Naive thymus-derived CD4-positive, alpha-beta T cell (primary cell): ENCODE measurements at regions not wholly inside any gene's neighbourhood (a gene's known extent, or its start where the extent isn't known, plus 50 kb on each side); places are given as distances from the start of the nearest gene placed in this dataset.

Experiments used
- ATAC-seq: fragments of 150-1000 bp; cut with Tn5 transposase; 2 replicates; pipeline ENCODE4 v1.10.0; 2021; ENCODE audit warnings: mild to moderate bottlenecking, moderate library complexity
- CTCF ChIA-PET: fragments of 350-600 bp; sonication (Branson Sonifier 250); formaldehyde crosslinking; loops from one replicate; lab custom pipeline; 2021; ENCODE audit warnings: antibody characterized with exemption; lab: Charles Lee
- POLR2A ChIA-PET: fragments of 350-600 bp; sonication (Branson Sonifier 250); formaldehyde crosslinking; loops from one replicate; lab custom pipeline; 2021; ENCODE audit warnings: antibody characterized with exemption, inconsistent platforms; lab: Charles Lee
- DNase-seq, 9 donors: peaks; one replicate each; pipeline versions ENCODE4 v3.0.0 to v3.0.0-alpha.2; 2020 to 2022; ENCODE audit warnings: mixed read lengths in 1 of 9
- H3K27ac ChIP-seq: one replicate; pipeline ENCODE4 v1.7.0; 2013; ENCODE audit warnings: mild to moderate bottlenecking, low read depth, low read length, moderate library complexity
- H3K27me3 ChIP-seq, 2 donors: one replicate each; pipeline ENCODE4 v1.7.0; 2013; ENCODE audit warnings: low read length in 2 of 2, mild to moderate bottlenecking in 2 of 2, moderate library complexity in 2 of 2; ENCODE audit not compliant: control insufficient read depth in 2 of 2, insufficient read depth in 2 of 2
- H3K36me3 ChIP-seq, 3 experiments: 1 replicate in 2 of 3; 2 replicates in 1 of 3; pipeline ENCODE4 v1.7.0; 2013; ENCODE audit warnings: low read length in 3 of 3, mild to moderate bottlenecking in 3 of 3, moderate library complexity in 1 of 3; ENCODE audit not compliant: insufficient read depth in 3 of 3, control insufficient read depth in 2 of 3
- H3K4me1 ChIP-seq, 2 donors: one replicate each; pipeline ENCODE4 v1.7.0; 2013; ENCODE audit warnings: low read length in 2 of 2, mild to moderate bottlenecking in 2 of 2, moderate library complexity in 1 of 2; ENCODE audit not compliant: control insufficient read depth in 2 of 2, insufficient read depth in 2 of 2
- H3K4me3 ChIP-seq: 2 replicates; pipeline ENCODE4 v1.7.0; 2013; ENCODE audit warnings: mild to moderate bottlenecking, low read length
- H3K9me3 ChIP-seq, 3 experiments: 1 replicate in 2 of 3; 2 replicates in 1 of 3; pipeline ENCODE4 v1.7.0; 2013; ENCODE audit warnings: low read length in 3 of 3; ENCODE audit not compliant: control insufficient read depth in 2 of 3
- H3K27ac Mint-ChIP-seq, 9 donors: one replicate each; pipeline ENCODE4 v1.8.0; 2020 to 2022; ENCODE audit warnings: mixed read lengths in 9 of 9, mild to moderate bottlenecking in 8 of 9, moderate library complexity in 5 of 9, inconsistent platforms in 2 of 9
- H3K27me3 Mint-ChIP-seq, 5 donors: one replicate each; pipeline ENCODE4 v1.8.0; 2021 to 2022; ENCODE audit warnings: mixed read lengths in 5 of 5, mild to moderate bottlenecking in 1 of 5
- H3K36me3 Mint-ChIP-seq, 5 donors: one replicate each; pipeline ENCODE4 v1.8.0; 2020 to 2022; ENCODE audit warnings: mixed read lengths in 5 of 5, mild to moderate bottlenecking in 3 of 5, inconsistent platforms in 1 of 5
- H3K4me1 Mint-ChIP-seq, 7 donors: one replicate each; pipeline ENCODE4 v1.8.0; 2020 to 2022; ENCODE audit warnings: mixed read lengths in 7 of 7, mild to moderate bottlenecking in 3 of 7, inconsistent platforms in 1 of 7
- H3K4me3 Mint-ChIP-seq, 10 donors: one replicate each; pipeline ENCODE4 v1.8.0; 2020 to 2022; ENCODE audit warnings: mild to moderate bottlenecking in 10 of 10, mixed read lengths in 10 of 10, moderate library complexity in 6 of 10, inconsistent platforms in 2 of 10
- H3K9me3 Mint-ChIP-seq, 11 donors: one replicate each; pipeline ENCODE4 v1.8.0; 2020 to 2022; ENCODE audit warnings: mixed read lengths in 11 of 11, mild to moderate bottlenecking in 4 of 11, inconsistent platforms in 1 of 11, moderate library complexity in 1 of 11
- intact Hi-C, 2 donors: fragments of 100-400 bp; cut with micrococcal nuclease; formaldehyde crosslinking; loops; one replicate each; pipeline ENCODE4 v1.15.1; 2023

DNA sequence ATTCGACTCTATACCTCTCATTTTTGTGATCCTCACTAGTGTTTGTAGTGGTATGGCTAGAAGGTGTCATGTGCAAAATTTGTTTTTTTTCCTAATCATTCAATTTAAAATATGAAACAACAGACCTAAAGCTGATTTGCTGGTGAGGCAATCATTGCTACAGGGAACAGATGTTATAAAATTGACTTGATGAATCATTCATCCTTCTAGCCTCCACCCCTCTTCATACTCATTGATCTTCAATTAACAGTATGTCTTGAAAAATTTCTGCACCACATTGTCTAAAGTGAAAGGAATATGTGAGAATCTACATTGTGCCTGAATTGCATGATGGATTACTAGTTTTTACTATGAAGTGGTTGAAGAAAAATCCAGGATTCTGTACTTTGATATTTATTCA is 349.0 kb upstream of the NAV3 start:
- POLR2A ChIA-PET: no interaction called here
- Histone ChIP-seq H3K4me1 (no peaks in the 10 kb centered on the region), H3K4me3 (no peak overlapping the region), H3K27ac (no peak overlapping the region), H3K36me3 (no peaks in the 10 kb centered on the region), H3K27me3 (no peaks in the 10 kb centered on the region), H3K9me3 (no peaks in the 10 kb centered on the region)
- no peak for DNase-seq
- Mint-ChIP-seq H3K27me3 (no peaks in the 10 kb centered on the region), H3K36me3 (no peaks in the 10 kb centered on the region), H3K4me1 (no peaks in the 10 kb centered on the region), H3K4me3 (no peak overlapping the region), H3K9me3 (peaks cover 0 to 9% (median 2%) of the 10 kb centered on the region in 11 donors), H3K27ac (no peak overlapping the region)
- intact Hi-C loops: no loop called here
- CTCF ChIA-PET: no interaction called here
- no peak for ATAC-seq

DNA sequence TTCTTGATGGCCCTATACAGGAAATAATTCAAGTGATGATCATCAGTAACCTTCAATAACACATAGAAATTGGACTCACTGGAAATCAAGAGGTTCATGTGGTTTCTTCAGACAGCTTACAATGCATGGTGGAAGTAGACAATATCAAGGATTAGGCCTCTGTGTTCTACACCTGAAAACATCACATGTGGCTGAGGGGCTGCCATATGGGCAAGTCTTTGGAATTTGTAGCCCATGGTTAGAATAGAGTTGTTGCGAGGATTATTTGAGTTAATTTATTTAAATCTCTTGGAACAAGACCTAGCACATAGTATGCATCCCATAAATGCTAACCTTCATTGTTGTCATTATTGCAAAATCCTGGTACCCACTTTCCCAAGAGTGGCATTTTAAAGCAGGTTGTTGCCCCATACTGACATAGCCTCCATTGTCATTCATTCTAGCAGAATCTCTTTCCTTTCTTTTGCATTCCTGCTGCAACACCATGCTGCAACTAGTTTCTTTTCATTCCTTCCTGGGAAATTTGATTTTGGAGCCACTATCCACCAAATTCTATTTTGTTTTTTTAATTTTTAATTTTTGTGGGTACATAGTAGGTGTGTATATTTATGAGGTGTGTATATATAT is 352.7 kb upstream of the NAV3 start:
- no peak overlapping the region for H3K27ac ChIP-seq
- H3K36me3 ChIP-seq: no peaks in the 10 kb centered on the region
- DNase-seq (no peak), ATAC-seq (no peak)
- Mint-ChIP-seq H3K27me3 (no peaks in the 10 kb centered on the region), H3K4me3 (no peak overlapping the region), H3K27ac (no peak overlapping the region), H3K4me1 (no peaks in the 10 kb centered on the region), H3K36me3 (no peaks in the 10 kb centered on the region), H3K9me3 (peaks cover 0 to 12% (median 3%) of the 10 kb centered on the region in 11 donors)
- no peak overlapping the region for H3K4me3 ChIP-seq
- no peaks in the 10 kb centered on the region for H3K27me3 ChIP-seq
- no peaks in the 10 kb centered on the region for H3K4me1 ChIP-seq
- intact Hi-C loops: no loop called here
- no peaks in the 10 kb centered on the region for H3K9me3 ChIP-seq
- ChIA-PET CTCF (no interaction called here), POLR2A (no interaction called here)

DNA sequence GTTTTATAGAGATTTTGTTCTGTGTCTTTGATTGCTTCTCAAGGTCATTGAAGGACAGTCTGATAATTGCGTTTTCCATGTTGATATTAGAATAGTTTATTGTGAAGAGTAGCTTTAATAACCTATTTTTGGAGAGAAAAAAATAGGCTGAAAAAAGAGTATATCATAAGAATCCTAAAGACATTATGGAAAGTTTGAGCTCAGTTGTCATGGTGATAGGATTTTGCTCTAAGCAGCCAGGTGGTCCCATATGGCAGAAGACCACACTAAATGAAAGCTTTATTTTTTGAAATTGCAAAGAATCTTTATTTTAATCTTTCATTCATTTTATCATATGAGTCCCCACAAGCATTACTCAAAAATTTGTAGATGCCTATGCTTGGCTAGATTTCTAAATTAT is 358.9 kb upstream of the NAV3 start:
- no peak overlapping the region for H3K4me3 Mint-ChIP-seq
- ChIA-PET CTCF (no interaction called here), POLR2A (no interaction called here)
- H3K9me3 Mint-ChIP-seq: peaks cover 0 to 9% (median 6%) of the 10 kb centered on the region in 11 donors
- Histone ChIP-seq H3K27me3 (no peaks in the 10 kb centered on the region), H3K4me1 (no peaks in the 10 kb centered on the region), H3K27ac (no peak overlapping the region), H3K9me3 (no peaks in the 10 kb centered on the region), H3K36me3 (no peaks in the 10 kb centered on the region), H3K4me3 (no peak overlapping the region)
- DNase-seq (no peak), ATAC-seq (no peak)
- H3K27ac Mint-ChIP-seq: no peak overlapping the region
- H3K4me1 Mint-ChIP-seq: no peaks in the 10 kb centered on the region
- intact Hi-C loops: no loop called here
- no peaks in the 10 kb centered on the region for H3K27me3 Mint-ChIP-seq
- no peaks in the 10 kb centered on the region for H3K36me3 Mint-ChIP-seq

DNA sequence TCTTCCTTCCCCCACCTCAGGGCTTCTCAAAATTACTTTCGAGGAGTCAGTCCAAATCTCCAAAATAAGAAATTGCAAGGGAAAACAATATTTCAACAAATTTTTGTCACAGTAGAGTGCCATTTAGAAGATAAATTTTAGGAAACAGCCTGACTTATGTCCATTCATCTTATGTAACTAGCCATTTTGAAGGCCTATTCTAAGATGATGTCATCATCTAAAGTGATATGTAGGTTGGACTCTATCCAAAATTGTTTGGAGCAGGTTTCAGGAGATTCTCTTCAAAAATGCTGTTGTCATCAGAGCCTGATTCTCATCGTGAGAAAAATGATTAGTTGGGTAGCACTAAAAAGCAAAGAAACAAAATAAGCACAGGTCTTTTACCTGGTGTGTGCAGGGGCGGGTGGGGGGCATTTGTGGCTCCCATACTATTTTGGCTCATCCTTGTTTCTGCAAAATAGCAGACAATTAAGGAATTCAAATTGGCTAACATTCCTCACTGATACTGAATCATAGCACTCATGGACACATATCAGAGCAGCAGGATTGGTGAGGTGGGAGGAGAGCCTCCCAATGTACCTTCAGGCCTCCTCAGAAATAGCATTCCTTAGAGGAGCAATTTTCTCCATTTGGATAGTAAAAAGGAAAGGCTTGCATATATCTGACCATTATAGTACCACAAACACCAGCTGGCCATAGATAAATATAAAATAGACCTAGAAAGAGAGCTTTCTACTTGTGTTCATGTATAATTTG is 360.9 kb upstream of the NAV3 start:
- Mint-ChIP-seq H3K36me3 (no peaks in the 10 kb centered on the region), H3K4me1 (no peaks in the 10 kb centered on the region), H3K4me3 (no peak overlapping the region), H3K9me3 (peaks cover 0 to 14% (median 4%) of the 10 kb centered on the region in 11 donors), H3K27me3 (no peaks in the 10 kb centered on the region), H3K27ac (no peak overlapping the region)
- POLR2A ChIA-PET: no interaction called here
- Histone ChIP-seq H3K4me3 (no peak overlapping the region), H3K4me1 (no peaks in the 10 kb centered on the region), H3K9me3 (no peaks in the 10 kb centered on the region), H3K36me3 (no peaks in the 10 kb centered on the region), H3K27ac (no peak overlapping the region), H3K27me3 (no peaks in the 10 kb centered on the region)
- intact Hi-C loops: no loop called here
- ATAC-seq: no peak
- CTCF ChIA-PET: no interaction called here
- no peak for DNase-seq

DNA sequence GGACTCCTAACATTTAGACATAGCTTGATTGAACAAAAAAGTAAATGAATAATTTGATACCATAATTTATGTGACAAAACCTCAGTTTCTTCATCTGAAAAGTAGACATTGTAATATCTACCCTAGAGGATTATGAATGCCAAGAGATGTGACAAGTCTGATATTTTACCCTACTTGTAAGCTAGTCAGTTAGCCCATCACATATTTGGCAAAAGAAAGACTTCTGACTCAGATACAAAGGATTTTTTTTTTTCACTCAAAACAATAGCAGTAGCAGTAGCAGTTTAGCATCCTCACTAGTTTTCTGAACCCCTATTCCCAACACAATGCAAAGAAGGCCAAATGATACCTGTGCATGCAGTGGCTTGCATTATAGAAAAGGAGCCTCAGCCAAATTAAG is 377.3 kb upstream of the E2F7 start:
- Histone ChIP-seq H3K27ac (no peak overlapping the region), H3K27me3 (no peaks in the 10 kb centered on the region), H3K4me3 (no peak overlapping the region), H3K9me3 (no peaks in the 10 kb centered on the region), H3K36me3 (no peaks in the 10 kb centered on the region), H3K4me1 (no peaks in the 10 kb centered on the region)
- POLR2A ChIA-PET: no interaction called here
- intact Hi-C loops: no loop called here
- CTCF ChIA-PET: no interaction called here
- H3K9me3 Mint-ChIP-seq: peaks cover 0 to 12% (median 3%) of the 10 kb centered on the region in 11 donors
- H3K36me3 Mint-ChIP-seq: peaks cover 0 to 4% (median 0%) of the 10 kb centered on the region in 5 donors
- no peak overlapping the region for H3K4me3 Mint-ChIP-seq
- H3K27me3 Mint-ChIP-seq: peaks cover 0 to 5% (median 0%) of the 10 kb centered on the region in 5 donors
- no peak overlapping the region for H3K27ac Mint-ChIP-seq
- H3K4me1 Mint-ChIP-seq: no peaks in the 10 kb centered on the region
- ATAC-seq (no peak), DNase-seq (no peak)

DNA sequence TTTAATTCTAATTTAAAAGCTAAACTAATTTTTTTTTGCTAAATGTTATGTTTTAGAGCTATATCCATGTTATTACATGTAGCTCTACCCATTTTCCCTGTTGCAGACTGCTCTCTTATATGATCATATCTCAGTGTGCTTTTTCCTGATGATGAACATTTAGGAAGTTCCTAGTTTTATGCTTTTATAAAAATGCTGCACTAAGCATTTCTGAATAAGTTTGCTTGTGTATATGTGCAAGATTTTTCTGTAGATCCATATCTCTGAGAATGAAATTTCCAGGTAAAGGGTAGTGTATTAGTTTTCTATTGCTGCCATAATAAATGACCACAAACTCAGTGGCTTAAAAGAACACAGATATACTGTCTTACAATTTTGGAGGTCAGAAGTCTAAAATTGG is 374.4 kb upstream of the E2F7 start:
- Mint-ChIP-seq H3K27me3 (peaks cover 0 to 5% (median 0%) of the 10 kb centered on the region in 5 donors), H3K9me3 (peaks cover 0 to 11% (median 0%) of the 10 kb centered on the region in 11 donors), H3K4me3 (no peak overlapping the region), H3K36me3 (no peaks in the 10 kb centered on the region), H3K4me1 (no peaks in the 10 kb centered on the region), H3K27ac (no peak overlapping the region)
- Histone ChIP-seq H3K27ac (no peak overlapping the region), H3K4me3 (no peak overlapping the region), H3K9me3 (no peaks in the 10 kb centered on the region), H3K36me3 (no peaks in the 10 kb centered on the region), H3K27me3 (no peaks in the 10 kb centered on the region), H3K4me1 (no peaks in the 10 kb centered on the region)
- ChIA-PET POLR2A (no interaction called here), CTCF (no interaction called here)
- DNase-seq (no peak), ATAC-seq (no peak)
- intact Hi-C loops: no loop called here

DNA sequence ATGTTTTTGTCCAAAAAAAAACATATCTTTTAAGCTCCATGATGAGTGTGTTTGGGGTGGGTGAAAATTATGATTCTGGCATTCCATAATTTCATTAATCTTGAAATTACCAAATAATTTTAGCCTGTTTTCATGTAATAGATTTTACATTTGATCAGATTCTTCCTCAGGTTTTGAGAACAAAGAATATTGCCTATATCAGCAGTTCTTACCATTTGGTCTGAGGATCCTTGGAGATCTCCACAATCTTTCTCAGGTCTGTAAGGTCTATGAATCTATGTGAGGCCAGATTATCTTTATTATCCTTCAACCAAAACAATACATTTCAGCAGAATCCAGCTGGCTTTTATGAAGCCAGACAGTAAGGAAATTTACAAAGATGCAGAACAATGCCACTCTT is 373.3 kb upstream of the E2F7 start:
- no peaks in the 10 kb centered on the region for H3K36me3 ChIP-seq
- no peaks in the 10 kb centered on the region for H3K4me1 ChIP-seq
- no peak for ATAC-seq
- Mint-ChIP-seq H3K4me3 (no peak overlapping the region), H3K27ac (no peak overlapping the region), H3K36me3 (no peaks in the 10 kb centered on the region), H3K4me1 (no peaks in the 10 kb centered on the region), H3K27me3 (no peaks in the 10 kb centered on the region), H3K9me3 (peaks cover 0 to 11% (median 0%) of the 10 kb centered on the region in 11 donors)
- no peak overlapping the region for H3K27ac ChIP-seq
- H3K27me3 ChIP-seq: no peaks in the 10 kb centered on the region
- H3K9me3 ChIP-seq: no peaks in the 10 kb centered on the region
- intact Hi-C loops: no loop called here
- H3K4me3 ChIP-seq: no peak overlapping the region
- POLR2A ChIA-PET: no interaction called here
- DNase-seq: no peak
- CTCF ChIA-PET: no interaction called here
